HG02798 (cell line): ENCODE measurements at regions not wholly inside any gene's neighbourhood (a gene's known extent, or its start where the extent isn't known, plus 50 kb on each side); places are given as distances from the start of the nearest gene placed in this dataset.
"Not testable (repeated sequence)": the region's sequence is repeated elsewhere in the genome, so short reads cannot be mapped to it uniquely, and the experiment has no call there.

Experiments used
- ATAC-seq: cut with Tn5 transposase; IDR thresholded peaks from one replicate; pipeline ENCODE4 v1.9.1; 2021; ENCODE audit warnings: mild to moderate bottlenecking; ENCODE audit not compliant: unreplicated experiment, poor library complexity

DNA sequence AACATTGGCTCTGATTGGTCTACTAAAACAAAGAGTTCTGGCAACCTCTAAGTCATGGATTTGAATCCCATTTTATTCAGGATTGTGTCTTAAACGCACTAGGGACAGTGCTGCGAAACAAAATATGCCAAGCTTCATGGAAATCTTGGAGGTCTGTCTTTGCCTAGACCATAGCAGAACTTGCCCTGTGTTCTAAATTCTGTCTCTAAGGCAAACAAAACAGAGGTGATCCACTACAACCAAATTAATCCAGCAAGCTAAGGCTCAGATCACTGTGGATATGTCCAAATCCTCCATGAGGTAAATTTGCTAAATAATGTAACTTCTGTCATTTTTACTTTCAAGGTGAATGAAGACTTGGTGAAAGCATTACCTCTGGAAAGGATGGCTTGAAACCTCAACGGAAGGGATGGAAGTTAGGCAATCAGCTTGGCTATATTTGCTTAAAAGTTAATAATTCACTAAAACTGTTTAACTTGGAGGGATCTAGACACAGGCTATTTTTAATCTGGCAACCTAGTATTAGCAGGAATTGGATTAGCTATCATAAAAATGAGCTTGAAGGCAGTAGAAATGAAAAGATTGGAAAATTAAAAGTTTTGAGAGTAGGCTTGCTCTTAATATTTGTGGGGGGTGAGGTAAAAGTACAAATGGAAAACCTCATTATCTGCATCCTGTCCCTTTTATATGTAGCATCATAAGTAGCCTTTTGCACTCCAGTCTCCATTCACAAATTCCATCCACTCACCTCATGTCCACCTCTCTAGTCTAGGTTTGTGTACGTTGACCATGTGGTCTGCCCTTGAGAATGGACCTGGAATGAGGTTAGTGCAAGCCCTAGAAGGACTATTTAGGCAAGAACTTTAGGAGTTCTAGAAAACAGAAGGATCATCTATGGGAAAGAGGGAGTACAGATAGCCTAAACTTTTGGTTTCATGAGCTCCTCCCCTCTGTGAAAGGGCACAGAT, 176.2 kb downstream of the SMC2 start:
- ATAC-seq: no peak

DNA sequence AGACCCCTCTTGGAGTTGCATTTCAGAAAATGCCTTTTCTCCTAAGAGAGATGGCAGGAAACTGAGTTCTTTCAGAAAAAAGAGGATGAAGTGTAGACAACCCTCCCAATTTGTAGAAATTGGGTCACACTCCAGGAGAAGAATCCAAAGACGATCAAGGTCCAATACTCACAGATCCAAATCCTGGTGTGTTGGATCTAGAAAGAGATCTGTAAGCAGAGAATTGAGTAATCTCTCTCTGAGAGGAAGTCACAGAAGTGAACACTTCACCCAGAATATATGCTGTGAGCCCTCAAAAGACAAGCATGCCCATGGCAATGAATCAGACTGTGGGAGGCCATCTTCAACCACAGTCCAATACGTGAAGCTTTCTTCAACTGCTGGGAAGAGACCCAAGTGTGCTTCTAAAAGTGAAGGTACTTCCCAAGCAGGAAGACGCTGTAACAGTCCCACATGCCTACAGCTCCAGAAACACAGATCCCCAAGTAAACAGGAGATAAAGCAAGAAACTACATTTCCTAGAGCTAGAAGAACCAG, 182.7 kb downstream of the SMC2 start:
- ATAC-seq: no peak

DNA sequence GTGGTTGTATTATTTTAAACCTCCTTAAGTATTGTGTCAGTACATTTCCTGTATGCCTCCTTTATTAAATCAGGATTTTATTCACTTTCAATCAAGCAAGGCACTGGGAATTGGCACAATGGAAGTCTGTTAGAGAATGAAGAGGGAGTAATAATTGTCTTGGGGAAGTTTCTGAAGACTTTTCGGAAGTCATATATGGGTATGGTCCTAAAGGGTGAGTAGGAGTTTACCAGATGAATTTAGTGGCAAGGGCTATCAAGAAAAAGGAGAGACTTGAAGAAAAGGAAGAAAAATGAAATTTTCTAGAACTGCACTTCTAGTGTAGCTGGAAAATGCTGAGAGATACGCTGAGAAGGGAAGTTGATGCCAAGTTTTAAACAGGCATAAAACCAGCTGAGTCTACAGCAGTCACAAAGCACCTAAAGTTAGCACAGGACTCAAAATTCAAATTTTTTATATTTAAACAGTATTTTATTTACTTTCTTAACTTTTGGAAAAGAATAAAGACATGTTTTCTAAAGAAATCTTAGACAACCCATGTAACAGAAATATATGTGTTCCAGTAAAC, 184.9 kb downstream of the SMC2 start:
- ATAC-seq: no peak

DNA sequence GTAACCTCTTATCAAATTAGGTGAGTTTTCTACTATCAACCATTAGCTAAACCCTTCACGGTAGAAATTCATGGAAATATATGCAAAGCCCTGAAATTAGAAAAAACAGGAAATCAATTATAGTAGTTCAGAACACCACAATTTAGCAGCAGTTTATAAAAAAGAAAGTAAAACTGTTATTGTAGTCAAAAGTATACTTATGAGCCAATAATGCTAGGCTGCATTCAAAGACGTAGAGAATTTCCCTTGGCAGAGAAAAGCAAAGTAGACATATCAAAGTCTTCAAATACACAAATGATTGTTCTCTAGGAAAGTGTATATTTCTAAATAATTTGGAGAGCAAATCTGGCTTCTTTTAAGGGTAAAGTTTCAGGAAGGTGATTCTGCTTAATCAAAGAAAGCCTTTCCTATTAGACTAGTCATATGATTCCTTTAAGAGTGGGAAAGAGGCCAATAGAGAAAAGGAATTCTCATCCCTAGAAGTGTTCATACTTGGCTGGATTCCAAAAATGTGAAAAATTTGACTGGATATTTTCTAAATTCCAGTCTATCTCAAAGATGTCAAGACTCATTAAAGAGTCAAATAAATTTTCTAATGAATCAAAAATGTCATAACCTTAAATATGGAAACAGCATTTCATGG, 185.5 kb downstream of the SMC2 start:
- ATAC-seq: no peak

DNA sequence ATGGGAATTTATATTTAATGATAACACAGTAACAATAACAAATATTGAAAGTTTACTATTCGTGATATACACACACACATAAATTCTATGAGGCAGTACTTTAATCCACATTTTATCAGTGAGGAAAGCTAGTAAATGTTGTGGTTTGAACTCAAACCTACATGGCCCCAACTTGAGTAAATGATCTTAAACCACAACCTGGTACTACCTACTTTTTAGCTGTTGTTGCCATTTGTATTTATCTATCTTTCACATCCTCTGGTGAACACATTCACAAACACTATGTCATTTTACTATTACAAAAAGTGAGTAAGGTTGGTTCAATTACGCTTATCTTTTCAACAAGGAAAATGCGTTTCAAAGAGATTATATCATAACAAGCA, 186.1 kb downstream of the SMC2 start:
- ATAC-seq: no peak

DNA sequence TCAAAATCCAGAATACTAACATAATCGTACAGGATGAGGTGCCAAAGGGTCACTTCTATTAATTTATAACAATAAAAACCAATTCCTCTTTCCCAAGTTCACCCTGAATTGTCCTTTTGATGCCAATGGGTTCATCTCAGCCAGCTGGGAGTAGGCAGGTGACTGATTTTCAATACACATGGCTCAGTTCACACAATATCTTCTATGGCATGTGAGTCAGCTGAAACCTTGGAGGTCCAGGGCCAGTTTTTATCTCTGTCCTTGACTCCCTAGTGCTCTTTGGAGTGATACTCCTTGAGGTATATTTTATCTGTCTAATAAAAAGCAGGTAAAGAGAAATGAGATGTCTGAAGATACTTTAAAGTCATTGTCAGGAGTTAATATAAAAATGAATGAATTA, 186.6 kb downstream of the SMC2 start:
- ATAC-seq: no peak

DNA sequence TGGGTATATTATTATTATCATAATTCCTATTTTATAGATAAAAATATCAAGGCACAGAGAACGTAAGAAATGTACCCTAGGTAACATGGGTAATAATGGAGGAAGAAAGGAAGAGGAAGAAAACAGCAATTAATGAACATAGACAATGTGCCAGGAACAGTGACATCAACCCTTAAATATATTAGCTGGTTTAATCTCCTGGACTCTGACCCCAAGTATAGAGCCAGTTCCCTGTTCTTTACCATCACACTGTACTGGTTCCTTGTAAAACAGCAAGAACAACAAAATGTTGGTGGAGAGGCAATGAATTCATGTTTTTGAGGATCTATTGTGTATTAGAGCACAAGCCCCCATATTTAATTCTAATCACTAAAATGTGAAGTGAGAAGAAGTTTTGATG, 192.1 kb downstream of the SMC2 start:
- no peak for ATAC-seq

DNA sequence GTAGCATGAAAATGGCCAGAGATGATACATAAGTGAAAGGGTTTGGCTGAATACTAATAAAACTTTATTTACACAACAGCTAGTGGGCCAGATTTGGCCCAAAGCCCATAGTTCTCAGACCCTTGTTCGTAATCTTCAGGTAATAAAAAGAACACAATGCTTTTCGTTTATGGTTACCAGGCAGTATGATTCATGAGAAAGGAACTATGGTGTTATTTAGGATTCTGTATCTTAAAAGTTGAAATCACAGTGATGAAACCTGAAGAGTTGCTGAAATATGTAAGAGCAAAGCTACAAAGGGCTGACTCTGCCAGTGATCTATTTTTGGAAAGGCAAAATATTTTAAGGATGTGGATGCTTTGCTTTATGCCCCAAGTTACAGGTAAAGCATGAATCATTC, 192.7 kb downstream of the SMC2 start:
- no peak for ATAC-seq

DNA sequence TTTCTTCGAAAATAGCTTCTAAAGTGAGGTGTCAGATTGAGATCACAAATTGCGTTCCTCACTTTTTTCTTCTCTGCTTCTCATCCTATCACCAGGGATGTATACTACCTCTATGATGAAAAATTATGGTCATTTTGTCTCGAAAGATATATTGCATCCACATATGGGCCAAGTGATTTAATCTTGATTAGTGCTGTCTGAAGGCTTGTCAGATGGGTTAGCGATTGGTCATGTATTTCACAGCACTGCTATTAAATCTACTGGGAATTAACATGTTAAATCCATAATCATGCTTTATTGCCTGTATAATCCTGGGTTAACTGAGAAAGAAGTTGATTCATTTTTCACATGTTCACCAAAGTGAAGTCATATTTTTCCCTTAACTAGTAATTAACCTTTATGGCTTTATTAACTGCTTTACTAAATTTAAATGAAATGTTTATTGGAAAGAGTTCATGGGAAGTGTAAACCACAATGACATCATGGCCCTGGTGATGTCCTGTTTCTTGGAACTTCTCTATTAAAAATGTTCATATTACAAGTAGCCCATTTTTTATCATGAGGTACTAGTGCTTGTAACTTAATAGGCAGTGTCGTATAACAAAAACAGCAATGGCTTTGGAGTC, 193.3 kb downstream of the SMC2 start:
- ATAC-seq: no peak

DNA sequence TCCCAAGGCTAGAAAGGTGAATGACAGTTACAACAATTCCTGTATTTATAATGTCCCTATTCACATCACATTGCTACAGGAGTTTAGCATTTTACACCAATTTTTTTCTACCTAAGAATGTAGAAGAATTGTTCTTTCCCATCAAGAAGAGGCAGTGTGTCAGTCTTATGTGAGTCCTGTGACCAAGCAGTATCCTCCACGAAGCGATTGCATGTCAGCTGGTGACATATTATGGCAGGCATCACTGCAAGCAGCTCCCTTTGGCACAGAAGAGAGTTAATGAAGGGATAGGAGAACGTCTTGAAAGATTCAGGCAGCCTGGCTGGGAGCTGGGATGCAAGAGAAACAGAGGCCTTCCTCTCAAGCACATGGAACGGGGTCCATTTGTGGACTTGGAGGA, 199.8 kb downstream of the SMC2 start:
- ATAC-seq: no peak

DNA sequence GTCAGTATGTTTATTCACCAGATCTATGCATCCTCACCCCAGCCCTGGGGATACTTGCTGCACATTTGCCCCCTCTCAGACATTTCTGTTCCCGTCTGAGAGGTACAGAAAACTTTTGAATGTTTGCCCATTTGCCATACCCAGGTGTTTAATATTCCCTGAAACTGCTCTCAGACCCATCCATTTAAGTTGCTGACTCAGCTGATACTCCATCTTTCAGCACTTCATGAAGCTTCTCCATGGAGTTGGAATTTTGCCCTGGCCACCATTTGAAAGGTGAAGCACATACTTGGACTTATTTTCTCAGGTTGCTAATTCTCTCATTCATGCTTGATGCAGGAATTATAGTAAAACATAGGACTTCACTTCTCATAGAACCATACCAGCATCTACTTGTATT, 203.9 kb upstream of the OR13F1 start:
- no peak for ATAC-seq

DNA sequence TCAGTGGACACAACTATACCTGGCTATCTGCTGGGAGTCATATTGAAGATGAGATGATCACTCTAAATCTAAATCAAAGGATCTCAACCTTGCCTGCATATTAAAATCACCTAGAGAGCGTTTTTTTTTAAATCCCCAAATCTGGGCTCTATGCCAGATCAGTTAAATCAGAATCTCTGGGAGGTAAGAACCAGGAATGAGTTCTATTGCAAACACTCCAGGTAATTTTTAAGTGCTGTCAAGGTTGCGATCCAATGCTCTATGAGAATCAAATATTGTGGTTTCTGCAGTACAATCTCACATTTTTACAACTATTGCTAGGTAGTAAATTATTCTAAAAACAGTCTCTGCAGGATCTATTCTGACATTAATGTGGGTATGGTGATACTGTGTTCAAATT, 202.3 kb upstream of the OR13F1 start:
- ATAC-seq: no peak

DNA sequence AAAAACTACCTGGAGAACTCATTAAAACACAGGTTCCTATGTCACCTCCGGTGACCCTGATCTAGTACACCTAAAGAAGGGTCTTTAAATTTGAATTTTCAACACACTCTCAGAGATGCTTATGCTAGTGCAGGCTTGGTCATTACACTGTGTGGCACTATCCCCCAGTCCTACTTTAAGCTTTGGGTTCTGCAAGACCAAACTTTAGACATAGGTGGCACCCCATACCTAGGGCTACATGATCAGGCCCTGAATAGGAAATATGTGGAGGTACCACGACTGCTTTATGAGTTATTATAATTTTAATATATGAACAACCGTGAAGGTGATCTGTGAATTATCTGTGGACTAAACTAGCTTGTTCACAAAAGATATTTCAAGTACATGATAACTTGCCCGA, 201.3 kb upstream of the OR13F1 start:
- ATAC-seq: no peak

DNA sequence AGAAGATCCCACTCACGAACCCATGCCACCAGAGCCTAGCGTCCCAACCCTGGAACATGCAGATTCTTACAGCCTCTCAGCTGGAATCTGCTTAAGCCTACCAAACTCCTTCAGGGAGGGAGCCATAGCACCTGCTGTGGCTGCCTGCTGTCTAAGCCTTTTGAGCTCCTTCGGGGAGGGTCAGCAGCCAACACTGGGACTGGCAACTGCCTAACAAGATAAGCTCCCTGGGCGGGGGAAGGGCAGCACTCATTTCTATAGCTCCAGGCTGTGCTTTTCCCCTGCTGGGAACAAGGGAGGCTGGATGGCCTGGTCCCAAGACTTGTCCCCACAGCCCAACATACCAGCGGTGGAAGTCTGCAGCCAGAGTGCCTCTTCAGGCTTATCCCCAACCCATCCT, 199.1 kb upstream of the OR13F1 start:
- no peak for ATAC-seq

DNA sequence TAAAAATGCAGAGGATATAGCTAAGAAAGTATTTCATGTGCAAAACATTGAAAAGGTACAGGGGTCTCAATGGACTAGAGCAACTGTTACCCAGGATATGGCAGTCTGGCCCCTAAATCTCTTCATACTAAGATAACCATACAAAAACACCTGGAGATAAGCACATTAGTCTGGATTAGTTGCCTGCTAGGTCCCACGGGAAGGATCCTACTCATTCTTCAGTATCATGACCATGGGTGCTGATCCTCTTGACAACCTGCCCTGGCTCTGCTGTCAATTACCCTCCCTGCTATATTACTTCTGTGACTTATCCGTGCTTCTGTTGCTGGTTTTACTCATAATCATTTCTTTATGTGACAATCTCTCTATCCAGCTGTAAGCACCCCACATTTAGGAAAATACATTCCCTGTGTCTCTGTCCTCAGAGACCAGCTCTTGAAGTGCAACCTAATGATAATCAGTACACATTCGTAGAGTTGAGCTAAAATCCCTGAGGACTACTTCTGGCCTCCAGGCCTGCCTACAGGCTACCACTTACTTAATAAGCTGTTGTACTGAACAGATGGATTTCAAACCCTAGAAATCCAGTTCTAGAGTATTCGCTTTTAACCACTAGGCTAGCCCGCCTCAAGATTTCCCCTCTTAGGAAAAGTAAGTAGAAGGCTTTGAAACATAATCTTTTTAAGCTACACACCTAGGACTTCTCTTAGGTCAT, 190.5 kb upstream of the OR13F1 start:
- ATAC-seq: no peak

DNA sequence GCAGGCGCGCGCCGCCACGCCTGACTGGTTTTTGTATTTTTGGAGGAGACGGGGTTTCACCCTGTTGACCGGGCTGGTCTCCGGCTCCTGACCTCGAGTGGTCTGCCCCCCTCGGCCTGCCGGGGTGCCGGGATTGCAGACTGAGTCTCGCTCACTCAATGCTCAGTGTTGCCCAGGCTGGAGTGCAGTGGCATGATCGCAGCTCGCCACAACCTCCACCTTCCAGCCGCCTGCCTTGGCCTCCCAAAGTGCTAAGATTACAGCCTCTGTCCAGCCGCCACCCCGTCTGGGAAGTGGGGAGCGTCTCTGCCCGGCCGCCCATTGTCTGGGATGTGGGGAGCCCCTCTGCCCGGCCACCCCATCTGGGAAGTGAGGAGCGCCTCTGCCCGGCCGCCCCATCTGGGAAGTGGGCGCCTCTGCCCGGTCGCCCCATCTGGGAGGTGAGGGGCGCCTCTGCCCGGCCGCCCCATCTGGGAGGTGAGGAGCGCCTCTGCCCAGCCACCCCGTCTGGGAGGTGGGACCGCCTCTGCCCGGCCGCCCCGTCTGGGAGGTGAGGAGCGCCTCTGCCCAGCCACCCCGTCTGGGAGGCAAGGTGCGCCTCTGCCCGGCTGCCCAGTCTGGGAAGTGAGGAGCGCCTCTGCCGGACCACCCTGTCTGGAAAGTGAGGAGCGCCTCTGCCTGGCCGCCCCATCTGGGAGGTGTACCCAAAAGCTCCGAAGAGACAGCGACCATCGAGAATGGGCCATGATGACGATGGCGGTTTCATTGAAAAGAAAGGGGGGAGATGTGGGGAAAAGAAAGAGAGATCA, 187.7 kb upstream of the OR13F1 start:
- not testable (repeated sequence) for ATAC-seq

DNA sequence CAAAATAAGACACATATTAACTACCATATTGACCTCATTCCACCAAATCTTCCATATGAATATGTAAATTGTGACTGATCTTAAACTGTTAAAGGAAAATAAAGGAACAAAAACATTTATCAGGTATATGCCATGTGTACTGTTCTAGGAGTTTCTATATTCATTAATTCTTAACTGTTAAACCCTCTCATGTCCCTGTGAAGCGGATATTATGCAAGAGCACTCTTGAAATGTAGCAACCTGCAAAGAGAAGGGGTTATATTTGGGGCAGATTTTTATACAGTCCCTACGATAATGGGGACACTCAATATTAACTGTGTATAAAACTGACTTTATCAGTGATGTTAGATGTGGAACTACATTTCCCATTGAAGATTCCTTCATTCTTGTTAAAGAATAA, 184.9 kb upstream of the OR13F1 start:
- ATAC-seq: no peak

DNA sequence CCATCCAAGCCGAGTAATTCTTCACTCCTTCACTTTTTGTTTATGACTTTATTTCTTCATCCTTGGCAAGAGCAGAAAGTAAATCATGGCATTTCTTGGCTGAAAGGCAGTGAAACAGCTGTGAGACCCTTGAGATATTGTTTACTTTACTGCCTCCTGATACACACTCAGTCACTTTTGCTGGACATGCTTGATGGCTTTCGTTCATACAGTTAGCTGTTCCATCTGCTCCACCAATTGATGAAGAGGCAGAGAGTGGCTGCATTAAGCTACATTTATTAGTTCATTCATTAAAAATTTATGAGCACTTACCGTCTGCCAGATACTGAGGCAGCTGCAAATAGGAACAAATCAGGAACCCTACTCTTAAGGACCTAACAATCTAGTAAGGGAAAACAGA, 184.4 kb upstream of the OR13F1 start:
- ATAC-seq: no peak

DNA sequence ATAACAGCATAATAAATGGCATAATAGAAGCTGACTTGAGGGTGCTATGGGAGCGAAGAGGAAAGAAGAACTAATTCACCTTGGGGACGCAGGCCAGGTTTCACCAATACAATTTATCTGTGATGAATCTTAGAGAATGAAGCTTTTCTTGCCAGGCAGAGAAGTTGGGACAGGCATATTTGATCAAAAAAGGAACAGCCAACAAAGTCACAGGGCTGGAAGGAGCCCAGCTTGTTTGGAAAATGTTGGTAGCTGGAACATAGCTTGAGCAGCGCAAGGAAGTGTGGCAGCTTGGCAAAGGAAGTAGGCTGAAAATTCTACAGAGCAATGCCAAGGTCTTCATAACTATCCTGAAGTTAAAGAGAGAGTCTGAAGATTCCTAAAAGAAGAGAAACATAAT, 181.5 kb upstream of the OR13F1 start:
- no peak for ATAC-seq
